ENCODE measurements at regions not wholly inside any gene's neighbourhood (a gene's known extent, or its start where the extent isn't known, plus 50 kb on each side); places are given as distances from the start of the nearest gene placed in this dataset.

GRCh38 chr6:84551797-84552196 is 212.6 kb downstream of the TBX18 start:
- Histone ChIP-seq H3K4me3 (ENCODE audit: low read depth in 1 of 3, low read length in 3 of 3) (no peak overlapping the region), H3K9me3 (ENCODE audit: control insufficient read depth in 2 of 2, insufficient read depth in 1 of 2, low read depth in 1 of 2, low read length in 1 of 2) (no peaks in the 10 kb centered on the region), H3K4me1 (ENCODE audit: control insufficient read depth in 3 of 3, insufficient read depth in 2 of 3, low read depth in 1 of 3, low read length in 2 of 3) (no peaks in the 10 kb centered on the region), H3K27me3 (ENCODE audit: control insufficient read depth in 3 of 3, insufficient read depth in 3 of 3, low read length in 3 of 3) (no peaks in the 10 kb centered on the region), H3K27ac (ENCODE audit: low read depth in 1 of 3, low read length in 2 of 3) (no peak overlapping the region), H3K36me3 (ENCODE audit: control insufficient read depth in 3 of 3, insufficient read depth in 2 of 3, low read depth in 1 of 3, low read length in 3 of 3) (no peaks in the 10 kb centered on the region)
- FAIRE-seq (no peak), DNase-seq (no peak)
- 86 to 92% (median 88%) methylated on average over 4 to 6 of the region's 6 CpGs for WGBS, 3 donors

DNA sequence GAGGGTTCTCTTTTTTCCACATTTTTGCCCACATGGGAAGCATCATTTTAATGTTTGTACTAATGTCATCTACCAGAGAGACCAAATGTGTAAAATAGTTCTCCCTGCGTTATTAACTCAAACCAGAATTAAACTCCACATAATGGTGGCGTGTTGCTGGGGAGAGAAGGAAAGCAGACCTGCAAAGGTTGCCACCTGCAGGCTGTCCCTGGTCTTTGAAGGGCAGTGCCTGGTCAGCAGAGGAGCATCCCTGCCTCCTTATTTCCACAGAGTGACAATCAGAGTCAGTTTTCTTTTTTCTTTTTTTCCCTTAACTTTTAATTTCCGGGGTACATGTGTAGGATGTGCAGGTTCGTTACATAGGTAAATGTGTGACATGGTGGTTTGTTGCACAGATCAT is 214.5 kb downstream of the TBX18 start:
- no peak overlapping the region for H3K27ac ChIP-seq (ENCODE audit: low read depth in 1 of 3, low read length in 2 of 3)
- H3K36me3 ChIP-seq (ENCODE audit: control insufficient read depth in 3 of 3, insufficient read depth in 2 of 3, low read depth in 1 of 3, low read length in 3 of 3) = no peaks in the 10 kb centered on the region
- WGBS, 3 donors = 80 to 88% (median 82%) methylated on average over 4 of the region's 4 CpGs
- FAIRE-seq = no peak
- no peaks in the 10 kb centered on the region for H3K4me1 ChIP-seq (ENCODE audit: control insufficient read depth in 3 of 3, insufficient read depth in 2 of 3, low read depth in 1 of 3, low read length in 2 of 3)
- no peaks in the 10 kb centered on the region for H3K27me3 ChIP-seq (ENCODE audit: control insufficient read depth in 3 of 3, insufficient read depth in 3 of 3, low read length in 3 of 3)
- no peaks in the 10 kb centered on the region for H3K9me3 ChIP-seq (ENCODE audit: control insufficient read depth in 2 of 2, insufficient read depth in 1 of 2, low read depth in 1 of 2, low read length in 1 of 2)
- DNase-seq = no peak
- H3K4me3 ChIP-seq (ENCODE audit: low read depth in 1 of 3, low read length in 3 of 3) = no peak overlapping the region

- WGBS, 3 donors = 15 to 49% (median 27%) methylated on average over 5 of the region's 5 CpGs
- no peaks in the 10 kb centered on the region for H3K9me3 ChIP-seq (ENCODE audit: control insufficient read depth in 2 of 2, insufficient read depth in 1 of 2, low read depth in 1 of 2, low read length in 1 of 2)
- no peaks in the 10 kb centered on the region for H3K36me3 ChIP-seq (ENCODE audit: control insufficient read depth in 3 of 3, insufficient read depth in 2 of 3, low read depth in 1 of 3, low read length in 3 of 3)
- H3K4me1 ChIP-seq (ENCODE audit: control insufficient read depth in 3 of 3, insufficient read depth in 2 of 3, low read depth in 1 of 3, low read length in 2 of 3) = no peaks in the 10 kb centered on the region
- no peak overlapping the region for H3K4me3 ChIP-seq (ENCODE audit: low read depth in 1 of 3, low read length in 3 of 3)
- H3K27me3 ChIP-seq (ENCODE audit: control insufficient read depth in 3 of 3, insufficient read depth in 3 of 3, low read length in 3 of 3) = no peaks in the 10 kb centered on the region
- no peak overlapping the region for H3K27ac ChIP-seq (ENCODE audit: low read depth in 1 of 3, low read length in 2 of 3)
- no peak for DNase-seq
- no peak for FAIRE-seq
Measured at GRCh38 chr6:84547341-84547801, 217.0 kb downstream of the TBX18 start.

- WGBS, 3 donors = 66 to 74% (median 67%) methylated on average over 9 of the region's 9 CpGs
- Histone ChIP-seq H3K27me3 (ENCODE audit: control insufficient read depth in 3 of 3, insufficient read depth in 3 of 3, low read length in 3 of 3) (no peaks in the 10 kb centered on the region), H3K9me3 (ENCODE audit: control insufficient read depth in 2 of 2, insufficient read depth in 1 of 2, low read depth in 1 of 2, low read length in 1 of 2) (no peaks in the 10 kb centered on the region), H3K4me1 (ENCODE audit: control insufficient read depth in 3 of 3, insufficient read depth in 2 of 3, low read depth in 1 of 3, low read length in 2 of 3) (no peaks in the 10 kb centered on the region), H3K36me3 (ENCODE audit: control insufficient read depth in 3 of 3, insufficient read depth in 2 of 3, low read depth in 1 of 3, low read length in 3 of 3) (no peaks in the 10 kb centered on the region), H3K4me3 (ENCODE audit: low read depth in 1 of 3, low read length in 3 of 3) (no peak overlapping the region), H3K27ac (ENCODE audit: low read depth in 1 of 3, low read length in 2 of 3) (no peak overlapping the region)
- no peak for FAIRE-seq
- DNase-seq = no peak
Measured at GRCh38 chr6:84546427-84546914, 217.9 kb downstream of the TBX18 start.

- H3K27ac ChIP-seq (ENCODE audit: low read depth in 1 of 3, low read length in 2 of 3) = no peak overlapping the region
- DNase-seq (no peak), FAIRE-seq (no peak)
- WGBS, 3 donors = 49 to 56% (median 49%) methylated on average over 4 of the region's 4 CpGs
- no peaks in the 10 kb centered on the region for H3K27me3 ChIP-seq (ENCODE audit: control insufficient read depth in 3 of 3, insufficient read depth in 3 of 3, low read length in 3 of 3)
- H3K4me3 ChIP-seq (ENCODE audit: low read depth in 1 of 3, low read length in 3 of 3) = no peak overlapping the region
- peaks cover 0 to 3% of the 10 kb centered on the region in 2 donors for H3K9me3 ChIP-seq (ENCODE audit: control insufficient read depth in 2 of 2, insufficient read depth in 1 of 2, low read depth in 1 of 2, low read length in 1 of 2)
- H3K36me3 ChIP-seq (ENCODE audit: control insufficient read depth in 3 of 3, insufficient read depth in 2 of 3, low read depth in 1 of 3, low read length in 3 of 3) = no peaks in the 10 kb centered on the region
- no peaks in the 10 kb centered on the region for H3K4me1 ChIP-seq (ENCODE audit: control insufficient read depth in 3 of 3, insufficient read depth in 2 of 3, low read depth in 1 of 3, low read length in 2 of 3)
Measured at GRCh38 chr6:84539122-84539856, 225.1 kb downstream of the TBX18 start.

GRCh38 chr6:84536885-84537638 is 227.3 kb downstream of the TBX18 start:
- Histone ChIP-seq H3K36me3 (ENCODE audit: control insufficient read depth in 3 of 3, insufficient read depth in 2 of 3, low read depth in 1 of 3, low read length in 3 of 3) (no peaks in the 10 kb centered on the region), H3K4me1 (ENCODE audit: control insufficient read depth in 3 of 3, insufficient read depth in 2 of 3, low read depth in 1 of 3, low read length in 2 of 3) (no peaks in the 10 kb centered on the region), H3K27ac (ENCODE audit: low read depth in 1 of 3, low read length in 2 of 3) (no peak overlapping the region), H3K27me3 (ENCODE audit: control insufficient read depth in 3 of 3, insufficient read depth in 3 of 3, low read length in 3 of 3) (no peaks in the 10 kb centered on the region), H3K4me3 (ENCODE audit: low read depth in 1 of 3, low read length in 3 of 3) (no peak overlapping the region), H3K9me3 (ENCODE audit: control insufficient read depth in 2 of 2, insufficient read depth in 1 of 2, low read depth in 1 of 2, low read length in 1 of 2) (peaks cover 0 to 3% of the 10 kb centered on the region in 2 donors)
- WGBS, 3 donors = 66 to 71% (median 68%) methylated on average over 4 of the region's 4 CpGs
- DNase-seq = no peak
- FAIRE-seq = no peak

DNA sequence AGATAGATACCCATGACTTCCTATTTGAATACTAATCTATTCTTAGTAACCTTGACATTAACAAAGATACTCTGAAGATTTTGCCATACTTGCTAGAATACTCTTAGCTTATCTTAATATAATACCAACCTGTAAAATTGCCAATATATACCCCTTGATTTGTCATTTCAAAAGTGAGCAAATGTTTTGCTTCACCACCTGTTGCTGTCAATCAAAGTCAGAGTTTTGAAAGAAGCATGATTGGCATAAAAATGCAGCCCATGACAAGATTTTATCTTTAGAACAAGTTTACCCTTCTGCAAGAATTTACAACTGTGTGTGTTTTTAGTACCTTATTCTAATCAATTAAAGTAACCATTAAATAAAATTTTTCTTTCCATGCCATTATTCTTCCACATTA is 236.2 kb downstream of the TBX18 start:
- Histone ChIP-seq H3K9me3 (ENCODE audit: control insufficient read depth in 2 of 2, insufficient read depth in 1 of 2, low read depth in 1 of 2, low read length in 1 of 2) (no peaks in the 10 kb centered on the region), H3K4me3 (ENCODE audit: low read depth in 1 of 3, low read length in 3 of 3) (no peak overlapping the region), H3K27me3 (ENCODE audit: control insufficient read depth in 3 of 3, insufficient read depth in 3 of 3, low read length in 3 of 3) (no peaks in the 10 kb centered on the region), H3K27ac (ENCODE audit: low read depth in 1 of 3, low read length in 2 of 3) (no peak overlapping the region), H3K4me1 (ENCODE audit: control insufficient read depth in 3 of 3, insufficient read depth in 2 of 3, low read depth in 1 of 3, low read length in 2 of 3) (no peaks in the 10 kb centered on the region), H3K36me3 (ENCODE audit: control insufficient read depth in 3 of 3, insufficient read depth in 2 of 3, low read depth in 1 of 3, low read length in 3 of 3) (no peaks in the 10 kb centered on the region)
- DNase-seq (no peak), FAIRE-seq (no peak)

DNA sequence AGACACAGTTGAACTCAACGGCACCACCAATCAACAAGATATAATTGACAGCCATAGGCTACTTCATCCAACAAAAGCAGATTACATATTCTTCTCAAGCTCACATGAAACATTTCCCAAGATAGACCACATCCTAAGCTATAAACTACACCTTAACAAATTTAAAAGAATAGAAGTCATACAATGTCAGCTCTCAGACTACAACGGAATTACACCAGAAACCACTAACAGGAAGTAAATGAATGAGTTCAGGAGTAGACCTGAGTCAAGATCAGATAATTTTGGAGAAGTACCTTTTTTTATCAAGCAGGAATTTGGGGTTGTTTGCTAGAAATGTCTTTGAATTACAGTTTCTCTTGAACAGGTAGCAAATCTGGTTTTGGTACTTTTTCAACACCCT is 237.8 kb downstream of the TBX18 start:
- Histone ChIP-seq H3K27me3 (ENCODE audit: control insufficient read depth in 3 of 3, insufficient read depth in 3 of 3, low read length in 3 of 3) (no peaks in the 10 kb centered on the region), H3K9me3 (ENCODE audit: control insufficient read depth in 2 of 2, insufficient read depth in 1 of 2, low read depth in 1 of 2, low read length in 1 of 2) (no peaks in the 10 kb centered on the region), H3K4me1 (ENCODE audit: control insufficient read depth in 3 of 3, insufficient read depth in 2 of 3, low read depth in 1 of 3, low read length in 2 of 3) (no peaks in the 10 kb centered on the region), H3K36me3 (ENCODE audit: control insufficient read depth in 3 of 3, insufficient read depth in 2 of 3, low read depth in 1 of 3, low read length in 3 of 3) (no peaks in the 10 kb centered on the region), H3K4me3 (ENCODE audit: low read depth in 1 of 3, low read length in 3 of 3) (no peak overlapping the region), H3K27ac (ENCODE audit: low read depth in 1 of 3, low read length in 2 of 3) (no peak overlapping the region)
- 54 to 58% (median 57%) methylated on average over 2 of the region's 2 CpGs for WGBS, 3 donors
- DNase-seq = no peak
- FAIRE-seq = no peak
